GM23248 (cell line): ENCODE measurements at regions not wholly inside any gene's neighbourhood (a gene's known extent, or its start where the extent isn't known, plus 50 kb on each side); places are given as distances from the start of the nearest gene placed in this dataset.

Source experiments
- DNase-seq: peaks from one replicate; pipeline ENCODE4 v3.0.0-alpha.2; 2015
- H2AFZ ChIP-seq: fragments of 200-600 bp; sonication (generic); 2 replicates; pipeline ENCODE4 v1.6.1; 2016; ENCODE audit warnings: antibody characterized with exemption
- H3F3A ChIP-seq: fragments of 200-600 bp; sonication (generic); 2 replicates; pipeline ENCODE4 v1.6.1; 2016; ENCODE audit warnings: mild to moderate bottlenecking, antibody characterized with exemption, mixed run types; ENCODE audit not compliant: insufficient read depth
- H3K27ac ChIP-seq: fragments of 200-600 bp; sonication (generic); 2 replicates; pipeline ENCODE4 v1.5.1; 2016; ENCODE audit warnings: mild to moderate bottlenecking
- H3K27me3 ChIP-seq: fragments of 200-600 bp; sonication (generic); replicated peaks from 2 replicates; pipeline ENCODE4 v1.6.1; 2016; ENCODE audit warnings: mild to moderate bottlenecking; ENCODE audit not compliant: insufficient read depth
- H3K36me3 ChIP-seq: fragments of 200-600 bp; sonication (generic); 2 replicates; pipeline ENCODE4 v1.6.1; 2016; ENCODE audit warnings: low read depth, mild to moderate bottlenecking
- H3K4me1 ChIP-seq: fragments of 200-600 bp; sonication (generic); 2 replicates; pipeline ENCODE4 v1.6.1; 2016; ENCODE audit warnings: mild to moderate bottlenecking; ENCODE audit not compliant: insufficient read depth
- H3K4me2 ChIP-seq: fragments of 200-600 bp; sonication (generic); one replicate; pipeline ENCODE4 v1.6.1; 2016; ENCODE audit warnings: mild to moderate bottlenecking; ENCODE audit not compliant: unreplicated experiment
- H3K4me3 ChIP-seq: fragments of 200-600 bp; sonication (generic); 2 replicates; pipeline ENCODE4 v1.5.1; 2016; ENCODE audit warnings: mild to moderate bottlenecking
- H3K79me2 ChIP-seq: fragments of 200-600 bp; sonication (generic); 2 replicates; pipeline ENCODE4 v1.6.1; 2016; ENCODE audit warnings: mild to moderate bottlenecking; ENCODE audit not compliant: insufficient read depth
- H3K9ac ChIP-seq: fragments of 200-600 bp; sonication (generic); 2 replicates; pipeline ENCODE4 v1.6.1; 2016; ENCODE audit warnings: mild to moderate bottlenecking
- H3K9me2 ChIP-seq: fragments of 200-600 bp; sonication (generic); 2 replicates; pipeline ENCODE4 v1.6.1; 2016; ENCODE audit warnings: mixed run types, mild to moderate bottlenecking, moderate library complexity; ENCODE audit not compliant: insufficient read depth
- H3K9me3 ChIP-seq: fragments of 200-600 bp; sonication (generic); one replicate; pipeline ENCODE4 v1.6.1; 2017; ENCODE audit warnings: low read depth
- H4K20me1 ChIP-seq: fragments of 200-600 bp; sonication (generic); 2 replicates; pipeline ENCODE4 v1.6.0; 2016; ENCODE audit not compliant: insufficient read depth
- EZH2 ChIP-seq: fragments of 200-600 bp; sonication (generic); IDR thresholded peaks from 2 replicates; pipeline ENCODE4 v1.6.1; 2018; ENCODE audit warnings: antibody characterized with exemption, mild to moderate bottlenecking; ENCODE audit not compliant: insufficient read depth, poor library complexity, severe bottlenecking
- EZH2phosphoT487 ChIP-seq: fragments of 200-600 bp; sonication (generic); IDR thresholded peaks from 2 replicates; pipeline ENCODE4 v1.6.1; 2018; ENCODE audit warnings: antibody characterized with exemption, moderate library complexity, mild to moderate bottlenecking, low read depth; ENCODE audit not compliant: insufficient read depth
- WGBS, 2 experiments: methylation state at CpG; one replicate each; pipeline ENCODE4 v1.1.6; 2015 to 2017; ENCODE audit warnings: low lambda C conversion rate in 2 of 2, low coverage in 1 of 2; ENCODE audit errors: missing lambda C conversion rate in 2 of 2; 5-methylcytosine and 5-hydroxymethylcytosine counted together
- in situ Hi-C: fragments of 300-500 bp; cut with MboI; formaldehyde crosslinking; loops from 2 replicates; pipeline ENCODE4 v1.15.0; 2020

DNA sequence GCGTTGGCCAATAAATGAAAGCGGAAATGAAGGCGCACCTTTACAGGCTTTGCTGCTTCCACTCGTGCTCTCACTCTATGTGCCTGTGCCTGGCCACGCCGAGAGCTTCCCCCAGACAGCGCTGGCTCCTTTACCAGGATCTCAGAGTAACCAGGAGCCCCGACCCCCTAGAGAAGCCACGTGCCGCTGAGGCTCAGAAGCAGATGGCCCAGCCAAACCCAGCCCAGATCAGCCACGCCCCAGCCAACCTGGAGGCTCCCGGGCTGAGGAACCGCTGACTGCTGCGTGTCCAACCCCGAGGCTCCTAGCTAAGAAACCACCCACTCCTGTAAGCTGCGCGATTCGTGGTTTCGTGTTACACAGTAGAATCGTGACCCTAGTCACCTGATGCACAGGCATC lies 199.3 kb downstream of the NCK2 start:
- Histone ChIP-seq H3K4me1 (no peaks in the 10 kb centered on the region), H3K27ac (no peak overlapping the region), H3K27me3 (no peaks in the 10 kb centered on the region), H2AFZ (no peak overlapping the region), H3K4me3 (no peak overlapping the region), H3K79me2 (no peaks in the 10 kb centered on the region), H3K36me3 (no peaks in the 10 kb centered on the region), H4K20me1 (no peaks in the 10 kb centered on the region), H3F3A (no peaks in the 10 kb centered on the region), H3K9me2 (no peaks in the 10 kb centered on the region), H3K9me3 (no peaks in the 10 kb centered on the region), H3K9ac (no peak overlapping the region), H3K4me2 (no peak overlapping the region)
- in situ Hi-C loops, result no loop called here
- WGBS, 2 experiments, result 71% methylated on average over 20 of the region's 20 CpGs
- TF ChIP-seq EZH2 (no peak), EZH2phosphoT487 (no peak)
- DNase-seq, result no peak
